HS-5 (cell line): ENCODE measurements at regions not wholly inside any gene's neighbourhood (a gene's known extent, or its start where the extent isn't known, plus 50 kb on each side); places are given as distances from the start of the nearest gene placed in this dataset.

Experiments
- DNase-seq: peaks from one replicate; pipeline ENCODE4 v3.0.0-alpha.2; 2012; ENCODE audit warnings: low read depth

DNA sequence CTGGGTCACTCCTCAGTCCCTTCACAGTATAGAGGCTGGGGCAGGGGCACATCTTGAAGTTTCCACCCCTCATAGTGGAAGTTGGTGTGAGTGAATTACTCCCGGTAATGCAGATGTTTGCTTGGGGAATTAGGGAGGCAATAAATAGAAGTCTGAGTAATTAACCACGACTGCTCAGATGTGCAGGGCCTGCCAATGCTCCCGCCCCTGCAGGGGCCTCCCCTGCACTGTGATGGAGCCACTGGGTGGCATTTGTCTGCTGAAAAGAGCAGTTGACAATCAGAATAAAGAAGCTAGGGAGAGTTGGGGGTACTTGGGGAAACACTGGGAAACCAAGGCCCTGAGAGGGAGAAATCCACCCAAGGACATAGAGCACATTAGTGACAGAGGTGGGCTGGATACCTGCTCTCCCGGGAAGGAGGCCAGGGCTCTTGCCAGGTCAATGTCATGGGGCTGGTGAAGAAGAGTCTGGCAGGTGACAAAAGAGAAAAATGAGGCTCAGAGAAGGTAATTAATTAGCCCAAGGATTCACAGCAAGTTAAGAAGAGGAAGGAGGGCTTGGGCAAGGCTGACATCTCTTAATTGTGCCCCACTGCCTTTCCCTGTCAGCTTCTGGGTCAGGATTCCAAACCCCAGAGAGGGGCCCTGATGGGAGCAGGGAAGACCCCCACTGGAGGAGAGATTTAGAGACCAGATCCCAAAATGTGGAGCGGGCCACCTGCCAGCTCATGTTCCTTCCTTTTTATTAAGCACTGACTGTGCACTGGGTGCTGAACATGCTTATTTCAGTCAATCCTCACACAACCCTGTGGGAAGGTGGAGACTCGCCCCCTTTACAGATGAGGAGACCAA, 436.2 kb downstream of the MATN1 start:
- no peak for DNase-seq

DNA sequence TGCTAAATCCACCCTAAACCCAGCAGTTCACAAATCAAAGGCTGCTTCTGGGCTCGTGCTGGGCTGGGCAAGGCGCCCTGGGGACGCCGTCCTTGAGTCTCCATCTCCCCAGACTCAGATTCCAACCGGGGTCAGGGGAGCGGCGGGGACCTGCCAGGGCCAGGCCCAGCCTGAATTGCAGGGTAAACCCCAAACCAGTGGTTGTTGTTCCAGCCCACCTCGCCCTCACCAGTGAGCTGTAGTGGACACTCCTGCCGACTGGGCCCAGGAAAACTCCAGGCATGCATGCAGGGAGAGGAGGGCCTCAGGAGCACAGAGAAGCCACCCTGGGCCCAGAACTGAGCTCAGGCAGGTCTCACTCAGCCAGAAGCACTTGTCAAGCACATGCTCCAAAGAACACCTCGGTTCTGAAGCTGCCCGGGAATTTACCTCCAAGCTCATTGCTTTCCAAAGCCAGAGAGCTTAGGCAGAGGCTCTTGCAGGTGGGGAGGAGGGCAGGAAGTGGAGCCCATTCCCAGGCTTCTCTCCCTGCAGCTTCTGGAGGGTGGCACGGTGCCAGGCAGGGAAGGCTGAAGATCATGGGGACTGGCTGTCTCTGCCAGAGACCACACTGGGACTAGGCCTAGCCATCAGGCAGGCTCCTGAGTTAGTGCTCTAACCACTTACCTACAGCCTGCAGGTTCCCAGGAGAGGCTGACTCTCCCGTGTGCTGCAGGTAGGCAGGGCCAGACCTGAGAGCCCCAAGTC, 437.0 kb downstream of the MATN1 start:
- DNase-seq = no peak

GRCh38 chr1:30285501-30285932, 437.9 kb downstream of the MATN1 start:
- DNase-seq = no peak

- no peak for DNase-seq
Observed at GRCh38 chr1:30284728-30285475, 438.5 kb downstream of the MATN1 start.

- DNase-seq = no peak
Observed at GRCh38 chr1:30284226-30284625, 439.2 kb downstream of the MATN1 start.

- no peak for DNase-seq
Observed at GRCh38 chr1:30283199-30283962, 440.0 kb downstream of the MATN1 start.

DNA sequence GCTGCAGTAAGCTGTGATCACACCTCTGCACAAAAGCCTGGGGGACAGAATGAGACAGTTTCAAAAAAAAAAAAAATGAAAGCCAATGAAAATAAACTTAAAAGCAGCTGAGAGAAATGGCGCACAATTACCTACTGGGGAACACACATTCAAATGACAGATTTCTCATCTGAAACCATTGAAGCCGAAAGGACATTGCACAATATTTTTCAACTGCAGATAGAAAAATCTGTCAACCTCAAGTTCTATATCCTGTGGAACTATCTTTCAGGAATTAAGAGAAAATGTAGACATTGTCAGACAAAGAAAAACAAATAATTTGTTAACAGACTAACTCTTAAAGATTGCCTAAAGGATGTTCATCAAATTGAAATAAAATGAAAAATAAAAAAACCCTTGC, 442.8 kb downstream of the MATN1 start:
- no peak for DNase-seq

- no peak for DNase-seq
Observed at GRCh38 chr1:30277911-30278310, 445.5 kb downstream of the MATN1 start.

DNA sequence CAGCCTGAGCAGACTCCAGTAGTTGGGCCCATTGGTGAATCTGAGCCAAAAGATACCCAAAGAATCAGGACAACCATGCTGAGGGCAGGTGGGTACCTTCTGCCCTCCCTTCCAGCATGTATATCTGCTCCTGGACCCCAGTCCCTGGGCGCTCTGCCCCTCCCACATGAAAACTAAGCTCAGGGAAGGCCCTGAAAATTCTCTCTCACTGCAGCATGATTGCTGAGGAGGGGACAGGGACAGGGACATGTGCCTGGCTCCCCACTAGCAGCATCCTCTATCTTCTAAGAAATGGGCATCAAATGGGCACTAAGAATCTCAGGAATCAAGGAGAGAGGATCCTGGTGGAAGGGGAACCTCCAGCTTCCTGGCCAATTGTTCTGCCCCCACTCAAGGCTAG, 446.0 kb downstream of the MATN1 start:
- no peak for DNase-seq

- DNase-seq = no peak
Observed at GRCh38 chr1:30275926-30276764, 447.2 kb downstream of the MATN1 start.

DNA sequence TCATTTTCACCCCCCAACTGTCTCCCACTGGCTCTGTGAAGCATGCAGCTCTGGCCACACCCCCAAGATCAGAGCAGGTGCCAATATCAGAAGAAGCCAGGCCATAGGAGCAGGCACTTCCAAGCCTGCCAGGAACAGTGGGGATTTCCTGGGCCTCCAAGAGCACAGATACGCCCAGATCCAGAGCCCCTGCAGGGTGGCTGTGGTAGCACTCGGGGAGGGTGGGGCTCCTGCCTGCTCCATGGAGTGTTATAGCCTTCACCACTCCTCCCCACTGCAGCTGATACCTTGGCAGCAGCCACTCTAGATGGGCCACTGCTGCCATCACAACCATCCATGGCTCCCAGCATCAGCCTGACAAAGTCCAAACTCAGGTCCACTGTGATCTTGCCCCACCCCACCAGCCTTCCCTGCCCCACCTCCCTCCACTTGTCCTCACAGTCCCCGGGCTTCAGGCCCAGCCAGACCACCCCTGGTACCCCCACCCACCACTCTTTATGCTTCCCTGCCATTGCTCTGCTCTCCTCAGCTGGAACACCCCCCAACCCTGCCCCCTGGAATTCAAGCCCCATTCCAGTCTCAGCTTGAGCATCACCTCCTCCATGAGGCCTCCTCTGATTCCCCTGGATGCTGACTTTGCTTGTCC, 448.3 kb downstream of the MATN1 start:
- no peak for DNase-seq

DNA sequence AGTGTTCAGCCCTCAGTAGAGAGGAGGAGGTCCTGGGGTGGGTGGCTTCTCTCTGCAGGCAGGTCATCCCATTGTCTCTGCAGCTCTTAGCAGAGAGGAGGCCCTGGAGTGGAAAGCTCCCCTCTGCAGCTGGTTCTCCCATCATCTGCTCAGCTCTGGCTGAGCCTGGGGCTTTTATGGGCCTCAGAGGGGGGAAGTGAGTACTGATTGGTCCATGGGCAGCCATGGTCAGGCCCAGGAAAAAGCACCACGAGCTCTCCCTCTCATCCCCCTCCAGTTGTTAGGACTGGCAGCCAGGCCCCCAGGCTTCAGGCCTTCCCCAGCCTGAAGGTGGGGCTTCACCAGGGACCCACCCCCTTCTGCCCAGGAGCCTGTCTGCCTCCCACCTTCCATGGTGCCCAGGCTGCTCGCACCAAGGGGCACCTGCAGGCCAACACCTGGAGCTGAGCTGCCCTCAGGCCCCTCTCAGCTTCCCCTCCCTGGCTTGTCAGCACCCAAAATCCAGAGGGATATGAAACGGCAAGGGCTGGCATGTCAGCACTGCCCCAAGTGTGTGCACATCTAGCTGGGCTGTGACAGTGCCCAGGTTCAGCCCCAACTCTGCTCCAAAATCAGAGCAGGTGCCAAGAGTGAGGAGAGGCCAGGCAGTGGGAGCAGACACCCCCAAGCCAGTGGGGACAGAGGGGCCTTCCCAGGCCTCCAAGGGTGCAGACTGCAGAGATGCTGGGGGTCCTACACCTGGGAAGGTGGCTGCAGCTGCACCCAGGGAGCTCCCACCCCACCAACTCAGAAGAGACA, 449.0 kb downstream of the MATN1 start:
- no peak for DNase-seq

- DNase-seq = no peak
Observed at GRCh38 chr1:30273456-30273855, 449.9 kb downstream of the MATN1 start.

DNA sequence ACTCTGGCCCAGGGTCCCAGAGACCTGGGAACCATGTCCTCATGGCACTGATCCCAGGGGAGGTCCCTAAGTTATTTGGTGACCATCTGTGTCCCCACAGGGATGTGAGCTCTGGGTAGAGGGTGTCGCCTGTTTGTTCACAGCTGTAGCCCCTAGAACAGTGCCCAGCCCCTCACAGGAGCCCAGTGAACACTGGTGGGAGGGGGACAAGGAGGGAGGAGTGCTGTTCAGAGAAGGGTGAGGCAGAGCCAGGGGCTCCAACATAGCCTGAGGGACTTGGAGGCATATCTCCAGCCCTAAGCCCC, 450.4 kb downstream of the MATN1 start:
- DNase-seq = no peak

DNA sequence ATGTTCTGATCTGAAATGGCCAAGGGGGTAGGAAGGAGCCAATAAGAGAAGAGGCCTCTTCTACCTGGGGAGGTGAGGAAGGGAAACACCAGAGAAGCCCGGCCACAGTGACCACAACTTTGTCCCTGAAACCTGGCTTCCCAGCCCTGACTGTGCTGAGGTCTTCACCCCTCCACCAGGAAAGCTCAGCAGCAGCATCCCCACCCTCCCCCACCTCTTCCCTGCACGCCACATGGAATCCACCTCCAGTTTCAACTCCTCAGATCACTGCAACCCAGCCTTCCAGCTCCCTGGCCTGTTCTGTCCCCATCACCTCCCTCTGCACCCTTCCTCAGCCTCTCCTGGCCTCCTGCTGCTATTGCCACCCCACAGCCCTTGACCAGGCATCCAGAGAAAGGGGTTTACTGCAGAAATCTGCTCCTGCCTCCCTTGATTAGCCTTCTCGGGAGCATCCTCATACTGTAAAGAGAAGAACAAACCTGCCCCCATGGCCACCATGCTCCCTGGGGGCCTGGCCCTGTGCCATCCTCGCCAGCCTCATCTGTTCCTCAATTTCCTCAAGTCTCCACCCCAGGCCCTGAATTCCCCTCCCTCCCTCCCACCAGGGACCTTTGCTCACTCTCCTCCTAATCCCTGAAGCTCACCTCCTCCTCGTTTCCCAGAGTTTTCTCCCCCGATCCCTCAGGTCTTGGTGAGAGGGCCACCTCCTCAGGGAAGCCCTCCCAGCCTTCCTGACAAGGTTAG, 450.9 kb downstream of the MATN1 start:
- no peak for DNase-seq

GRCh38 chr1:30271401-30272276, 451.7 kb downstream of the MATN1 start:
- no peak for DNase-seq

DNA sequence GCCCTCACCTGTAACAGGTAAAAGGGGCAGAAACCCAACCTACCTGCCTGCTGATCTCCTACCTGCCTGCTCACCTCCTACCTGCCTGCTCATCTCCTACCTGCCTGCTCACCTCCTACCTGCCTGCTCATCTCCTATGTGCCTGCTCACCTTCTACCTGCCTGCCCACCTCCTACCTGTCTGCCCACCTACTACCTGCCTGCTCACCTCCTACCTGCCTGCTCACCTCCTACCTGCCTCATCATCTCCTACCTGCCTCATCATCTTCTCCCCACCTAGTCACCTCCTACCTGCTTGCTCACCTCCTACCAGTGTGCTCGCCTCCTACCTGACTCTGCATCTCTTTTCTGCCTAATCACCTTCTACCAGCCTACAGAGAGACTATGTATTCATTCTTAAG, 452.9 kb downstream of the MATN1 start:
- no peak for DNase-seq
